ENCODE measurements at regions not wholly inside any gene's neighbourhood (a gene's known extent, or its start where the extent isn't known, plus 50 kb on each side); places are given as distances from the start of the nearest gene placed in this dataset.

DNA sequence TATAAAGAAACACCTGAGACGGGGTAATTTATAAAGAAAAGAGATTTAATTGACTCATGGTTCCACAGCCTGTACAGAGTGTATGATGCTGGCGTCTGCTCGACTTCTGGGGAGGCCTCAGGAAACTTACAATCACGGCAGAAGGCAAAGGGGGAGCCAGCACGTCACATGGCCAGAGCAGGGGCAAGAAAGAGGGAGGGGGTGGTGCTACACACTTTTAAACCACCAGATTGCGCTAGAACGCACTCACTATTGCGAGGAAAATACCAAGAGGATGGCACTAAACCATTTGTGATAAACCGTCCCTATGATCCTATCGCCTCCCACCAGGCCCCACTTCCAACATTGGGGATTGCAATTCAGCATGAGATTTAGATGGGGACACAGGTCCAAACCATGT lies 79.7 kb upstream of the CARD18 start:
- TF ChIP-seq, protein P1, sequence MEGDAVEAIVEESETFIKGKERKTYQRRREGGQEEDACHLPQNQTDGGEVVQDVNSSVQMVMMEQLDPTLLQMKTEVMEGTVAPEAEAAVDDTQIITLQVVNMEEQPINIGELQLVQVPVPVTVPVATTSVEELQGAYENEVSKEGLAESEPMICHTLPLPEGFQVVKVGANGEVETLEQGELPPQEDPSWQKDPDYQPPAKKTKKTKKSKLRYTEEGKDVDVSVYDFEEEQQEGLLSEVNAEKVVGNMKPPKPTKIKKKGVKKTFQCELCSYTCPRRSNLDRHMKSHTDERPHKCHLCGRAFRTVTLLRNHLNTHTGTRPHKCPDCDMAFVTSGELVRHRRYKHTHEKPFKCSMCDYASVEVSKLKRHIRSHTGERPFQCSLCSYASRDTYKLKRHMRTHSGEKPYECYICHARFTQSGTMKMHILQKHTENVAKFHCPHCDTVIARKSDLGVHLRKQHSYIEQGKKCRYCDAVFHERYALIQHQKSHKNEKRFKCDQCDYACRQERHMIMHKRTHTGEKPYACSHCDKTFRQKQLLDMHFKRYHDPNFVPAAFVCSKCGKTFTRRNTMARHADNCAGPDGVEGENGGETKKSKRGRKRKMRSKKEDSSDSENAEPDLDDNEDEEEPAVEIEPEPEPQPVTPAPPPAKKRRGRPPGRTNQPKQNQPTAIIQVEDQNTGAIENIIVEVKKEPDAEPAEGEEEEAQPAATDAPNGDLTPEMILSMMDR (IDR thresholded peaks at IDR 0.05; ENCODE audit: insufficient read depth, low read depth, low read length): no peak
- no peak for TF ChIP-seq EZH2 (IDR thresholded peaks at IDR 0.05; ENCODE audit: insufficient read depth, low read length)
